ENCODE measurements at regions not wholly inside any gene's neighbourhood (a gene's known extent, or its start where the extent isn't known, plus 50 kb on each side); places are given as distances from the start of the nearest gene placed in this dataset.

- Histone ChIP-seq H3K36me3 (ENCODE audit: insufficient read depth, insufficient read length, low read length) (no peaks in the 10 kb centered on the region), H3K4me1 (ENCODE audit: insufficient read depth, insufficient read length) (no peaks in the 10 kb centered on the region), H3K27me3 (ENCODE audit: insufficient read depth, insufficient read length) (no peaks in the 10 kb centered on the region), H3K4me3 (ENCODE audit: insufficient read length, low read depth) (no peak overlapping the region), H3K9me3 (ENCODE audit: insufficient read depth, low read length) (no peaks in the 10 kb centered on the region), H3K9ac (ENCODE audit: insufficient read length, low read depth) (no peak overlapping the region)
- no peak for DNase-seq (ENCODE audit: low read depth, low spot score)
- TF ChIP-seq YY1 (IDR thresholded peaks at IDR 0.05; ENCODE audit: insufficient read depth, insufficient read length) (no peak), SUZ12 (IDR thresholded peaks at IDR 0.05; ENCODE audit: extremely low read depth, insufficient read depth, insufficient read length) (no peak), ZNF274 (IDR thresholded peaks at IDR 0.05; ENCODE audit: low read depth, low read length) (no peak)
Observed at GRCh38 chr4:181204109-181204508, 1039.1 kb upstream of the TENM3 start.

GRCh38 chr4:181213551-181213950, 1029.7 kb upstream of the TENM3 start:
- Histone ChIP-seq H3K4me3 (ENCODE audit: insufficient read length, low read depth) (no peak overlapping the region), H3K9ac (ENCODE audit: insufficient read length, low read depth) (no peak overlapping the region), H3K4me1 (ENCODE audit: insufficient read depth, insufficient read length) (no peaks in the 10 kb centered on the region), H3K9me3 (ENCODE audit: insufficient read depth, low read length) (no peaks in the 10 kb centered on the region), H3K36me3 (ENCODE audit: insufficient read depth, insufficient read length, low read length) (no peaks in the 10 kb centered on the region), H3K27me3 (ENCODE audit: insufficient read depth, insufficient read length) (no peaks in the 10 kb centered on the region)
- no peak for TF ChIP-seq YY1 (IDR thresholded peaks at IDR 0.05; ENCODE audit: insufficient read depth, insufficient read length)
- TF ChIP-seq ZNF274 (IDR thresholded peaks at IDR 0.05; ENCODE audit: low read depth, low read length): no peak
- TF ChIP-seq SUZ12 (IDR thresholded peaks at IDR 0.05; ENCODE audit: extremely low read depth, insufficient read depth, insufficient read length): no peak
- no peak for DNase-seq (ENCODE audit: low read depth, low spot score)

- H3K4me1 ChIP-seq (ENCODE audit: insufficient read depth, insufficient read length): no peaks in the 10 kb centered on the region
- no peak for DNase-seq (ENCODE audit: low read depth, low spot score)
- H3K9me3 ChIP-seq (ENCODE audit: insufficient read depth, low read length): no peaks in the 10 kb centered on the region
- no peak overlapping the region for H3K9ac ChIP-seq (ENCODE audit: insufficient read length, low read depth)
- H3K4me3 ChIP-seq (ENCODE audit: insufficient read length, low read depth): no peak overlapping the region
- TF ChIP-seq ZNF274 (IDR thresholded peaks at IDR 0.05; ENCODE audit: low read depth, low read length) (no peak), YY1 (IDR thresholded peaks at IDR 0.05; ENCODE audit: insufficient read depth, insufficient read length) (no peak), SUZ12 (IDR thresholded peaks at IDR 0.05; ENCODE audit: extremely low read depth, insufficient read depth, insufficient read length) (no peak)
- H3K36me3 ChIP-seq (ENCODE audit: insufficient read depth, insufficient read length, low read length): no peaks in the 10 kb centered on the region
- H3K27me3 ChIP-seq (ENCODE audit: insufficient read depth, insufficient read length): no peaks in the 10 kb centered on the region
Observed at GRCh38 chr4:181216501-181216900, 1026.7 kb upstream of the TENM3 start.

GRCh38 chr4:181219783-181220416, 1023.3 kb upstream of the TENM3 start:
- no peak for DNase-seq (ENCODE audit: low read depth, low spot score)

DNA sequence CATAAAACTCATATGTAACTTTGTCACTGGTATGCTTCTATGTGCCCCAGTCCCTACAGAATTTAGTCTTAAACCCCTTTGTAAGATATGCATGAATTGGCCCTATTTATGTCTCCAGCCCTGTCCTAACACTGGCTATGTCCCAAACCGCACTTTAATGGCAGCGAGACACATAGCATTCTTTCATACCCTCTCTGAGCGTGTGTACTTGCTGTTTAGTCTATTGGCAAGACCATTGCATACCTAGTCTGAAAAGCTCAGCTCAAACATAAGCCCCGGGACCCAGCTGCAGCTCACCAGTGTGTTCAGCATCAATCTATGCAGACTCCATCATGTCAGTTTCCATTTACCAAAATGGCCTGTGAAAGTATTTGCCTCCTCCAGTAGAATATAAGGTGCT, 1018.4 kb upstream of the TENM3 start:
- Histone ChIP-seq H3K4me1 (ENCODE audit: insufficient read depth, insufficient read length) (no peaks in the 10 kb centered on the region), H3K9me3 (ENCODE audit: insufficient read depth, low read length) (no peaks in the 10 kb centered on the region), H3K4me3 (ENCODE audit: insufficient read length, low read depth) (no peak overlapping the region), H3K36me3 (ENCODE audit: insufficient read depth, insufficient read length, low read length) (no peaks in the 10 kb centered on the region), H3K27me3 (ENCODE audit: insufficient read depth, insufficient read length) (no peaks in the 10 kb centered on the region), H3K9ac (ENCODE audit: insufficient read length, low read depth) (no peak overlapping the region)
- TF ChIP-seq YY1 (IDR thresholded peaks at IDR 0.05; ENCODE audit: insufficient read depth, insufficient read length) (no peak), ZNF274 (IDR thresholded peaks at IDR 0.05; ENCODE audit: low read depth, low read length) (no peak), SUZ12 (IDR thresholded peaks at IDR 0.05; ENCODE audit: extremely low read depth, insufficient read depth, insufficient read length) (no peak)
- DNase-seq (ENCODE audit: low read depth, low spot score): no peak

More at GRCh38 chr4:181219783-181220416, 1023.3 kb upstream of the TENM3 start:
- Histone ChIP-seq H3K4me3 (ENCODE audit: insufficient read length, low read depth) (no peak overlapping the region), H3K9ac (ENCODE audit: insufficient read length, low read depth) (no peak overlapping the region), H3K36me3 (ENCODE audit: insufficient read depth, insufficient read length, low read length) (no peaks in the 10 kb centered on the region), H3K4me1 (ENCODE audit: insufficient read depth, insufficient read length) (no peaks in the 10 kb centered on the region), H3K9me3 (ENCODE audit: insufficient read depth, low read length) (no peaks in the 10 kb centered on the region), H3K27me3 (ENCODE audit: insufficient read depth, insufficient read length) (no peaks in the 10 kb centered on the region)
- TF ChIP-seq ZNF274 (IDR thresholded peaks at IDR 0.05; ENCODE audit: low read depth, low read length): no peak
- no peak for TF ChIP-seq YY1 (IDR thresholded peaks at IDR 0.05; ENCODE audit: insufficient read depth, insufficient read length)
- no peak for TF ChIP-seq SUZ12 (IDR thresholded peaks at IDR 0.05; ENCODE audit: extremely low read depth, insufficient read depth, insufficient read length)

DNA sequence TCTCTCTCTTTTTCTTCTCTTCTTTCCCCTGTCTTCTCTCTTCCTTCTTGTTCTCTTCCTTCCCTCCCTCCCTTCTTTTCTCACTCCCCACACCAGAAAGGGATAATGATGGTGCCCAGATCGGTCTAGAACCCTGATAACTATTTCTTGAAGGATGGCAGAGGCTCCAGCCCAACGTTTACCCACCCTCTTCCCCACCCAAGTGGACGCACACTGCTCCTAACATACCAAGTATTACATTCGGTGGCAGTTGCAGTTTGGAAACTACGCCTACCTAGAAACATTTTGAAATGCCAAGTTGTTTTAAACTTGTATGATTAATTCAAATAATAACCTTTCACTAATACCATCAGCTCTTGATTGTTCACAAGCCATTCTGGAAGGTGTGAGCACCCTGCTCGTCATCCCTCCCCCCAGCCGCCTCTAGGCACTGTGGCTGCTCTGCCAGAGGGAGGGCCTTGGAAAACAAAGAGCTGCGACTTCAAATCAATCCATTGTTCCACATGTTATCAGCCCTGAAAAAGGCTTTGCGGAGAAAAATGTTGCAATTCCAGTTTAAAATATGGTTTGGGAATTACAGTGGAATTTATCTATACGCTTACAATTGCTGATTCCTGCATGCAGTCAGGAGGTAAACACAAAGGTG, 1017.5 kb upstream of the TENM3 start:
- no peaks in the 10 kb centered on the region for H3K27me3 ChIP-seq (ENCODE audit: insufficient read depth, insufficient read length)
- no peaks in the 10 kb centered on the region for H3K9me3 ChIP-seq (ENCODE audit: insufficient read depth, low read length)
- no peak for DNase-seq (ENCODE audit: low read depth, low spot score)

GRCh38 chr4:181234951-181235680, 1008.1 kb upstream of the TENM3 start:
- no peaks in the 10 kb centered on the region for H3K9me3 ChIP-seq (ENCODE audit: insufficient read depth, low read length)
- no peak overlapping the region for H3K9ac ChIP-seq (ENCODE audit: insufficient read length, low read depth)
- no peak overlapping the region for H3K4me3 ChIP-seq (ENCODE audit: insufficient read length, low read depth)
- DNase-seq (ENCODE audit: low read depth, low spot score): no peak
- no peaks in the 10 kb centered on the region for H3K27me3 ChIP-seq (ENCODE audit: insufficient read depth, insufficient read length)
- TF ChIP-seq SUZ12 (IDR thresholded peaks at IDR 0.05; ENCODE audit: extremely low read depth, insufficient read depth, insufficient read length) (no peak), ZNF274 (IDR thresholded peaks at IDR 0.05; ENCODE audit: low read depth, low read length) (no peak), YY1 (IDR thresholded peaks at IDR 0.05; ENCODE audit: insufficient read depth, insufficient read length) (no peak)
- H3K36me3 ChIP-seq (ENCODE audit: insufficient read depth, insufficient read length, low read length): no peaks in the 10 kb centered on the region
- no peaks in the 10 kb centered on the region for H3K4me1 ChIP-seq (ENCODE audit: insufficient read depth, insufficient read length)

More for the DNA sequence above, 1017.5 kb upstream of the TENM3 start:
- H3K4me1 ChIP-seq (ENCODE audit: insufficient read depth, insufficient read length): no peaks in the 10 kb centered on the region
- no peak overlapping the region for H3K9ac ChIP-seq (ENCODE audit: insufficient read length, low read depth)
- H3K4me3 ChIP-seq (ENCODE audit: insufficient read length, low read depth): no peak overlapping the region
- no peaks in the 10 kb centered on the region for H3K36me3 ChIP-seq (ENCODE audit: insufficient read depth, insufficient read length, low read length)
- TF ChIP-seq SUZ12 (IDR thresholded peaks at IDR 0.05; ENCODE audit: extremely low read depth, insufficient read depth, insufficient read length) (no peak), ZNF274 (IDR thresholded peaks at IDR 0.05; ENCODE audit: low read depth, low read length) (no peak), YY1 (IDR thresholded peaks at IDR 0.05; ENCODE audit: insufficient read depth, insufficient read length) (no peak)

Data from NT2/D1 (cell line).